Coronary artery (tissue), 2 donors: ENCODE measurements at regions not wholly inside any gene's neighbourhood (a gene's known extent, or its start where the extent isn't known, plus 50 kb on each side); places are given as distances from the start of the nearest gene placed in this dataset.
A peak's percentile ranks its signal among the peaks of the same experiment; 100 is the strongest.

ENCODE experiments used
- DNase-seq: peaks from one replicate; pipeline ENCODE4 v3.0.0-alpha.2; 2017; ENCODE audit warnings: low spot score
- H3K27ac ChIP-seq, 2 donors: fragments of 200-600 bp; sonication (generic); one replicate each; pipeline ENCODE4 v1.5.1; 2016 to 2019
- H3K4me3 ChIP-seq: fragments of 200-600 bp; sonication (generic); 2 replicates; pipeline ENCODE4 v1.5.1; 2016; ENCODE audit warnings: mild to moderate bottlenecking, moderate library complexity
- TF ChIP-seq, protein P1 (sequence below): fragments of 200-600 bp; sonication (generic); IDR thresholded peaks from one replicate; pipeline ENCODE4 v1.5.1; 2019; ENCODE audit warnings: antibody characterized with exemption

DNA sequence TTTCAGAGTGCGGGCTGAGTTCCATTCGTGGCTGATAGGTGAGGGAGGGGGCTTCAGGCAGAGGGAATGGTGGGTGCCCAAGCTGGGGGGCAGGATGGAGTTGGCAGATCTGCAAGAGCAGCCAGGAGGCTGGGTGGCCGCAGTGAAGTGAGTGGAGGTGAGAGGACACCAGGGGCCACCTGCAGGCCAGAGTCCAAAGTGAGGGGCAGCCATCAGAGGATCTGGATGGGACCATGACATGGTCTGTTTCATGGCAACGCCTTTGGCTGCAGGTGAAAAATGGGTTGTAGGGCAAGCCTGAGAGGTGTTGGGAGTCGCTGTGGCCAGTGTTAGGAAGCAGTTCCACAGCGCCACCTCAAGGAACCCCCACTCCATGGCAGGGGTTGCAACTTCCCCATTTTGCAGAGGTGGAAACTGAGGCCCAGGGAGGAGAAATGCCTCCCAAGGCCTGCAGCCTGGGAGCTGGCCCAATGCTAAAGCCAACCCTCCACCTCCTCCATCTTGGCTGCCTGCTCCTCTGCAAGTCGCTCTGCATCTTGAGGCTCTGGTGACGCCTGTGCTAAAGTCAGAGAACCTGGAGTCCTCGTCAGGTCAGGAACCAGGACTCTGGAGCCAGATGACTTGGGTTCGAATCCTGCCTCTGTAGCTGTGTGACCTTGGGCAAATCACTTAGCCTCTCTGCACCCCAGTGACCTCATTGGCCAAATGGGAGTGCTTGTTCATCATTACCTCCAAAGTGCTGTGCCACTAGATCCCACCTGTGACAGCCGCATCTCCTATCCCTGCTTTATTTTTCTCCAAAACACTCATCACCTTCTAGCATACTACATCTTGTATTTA lies 153.8 kb downstream of the CEBPB start:
- no peak for DNase-seq
- Histone ChIP-seq H3K4me3 (no peak overlapping the region), H3K27ac (no peak overlapping the region)
- TF ChIP-seq, protein P1, sequence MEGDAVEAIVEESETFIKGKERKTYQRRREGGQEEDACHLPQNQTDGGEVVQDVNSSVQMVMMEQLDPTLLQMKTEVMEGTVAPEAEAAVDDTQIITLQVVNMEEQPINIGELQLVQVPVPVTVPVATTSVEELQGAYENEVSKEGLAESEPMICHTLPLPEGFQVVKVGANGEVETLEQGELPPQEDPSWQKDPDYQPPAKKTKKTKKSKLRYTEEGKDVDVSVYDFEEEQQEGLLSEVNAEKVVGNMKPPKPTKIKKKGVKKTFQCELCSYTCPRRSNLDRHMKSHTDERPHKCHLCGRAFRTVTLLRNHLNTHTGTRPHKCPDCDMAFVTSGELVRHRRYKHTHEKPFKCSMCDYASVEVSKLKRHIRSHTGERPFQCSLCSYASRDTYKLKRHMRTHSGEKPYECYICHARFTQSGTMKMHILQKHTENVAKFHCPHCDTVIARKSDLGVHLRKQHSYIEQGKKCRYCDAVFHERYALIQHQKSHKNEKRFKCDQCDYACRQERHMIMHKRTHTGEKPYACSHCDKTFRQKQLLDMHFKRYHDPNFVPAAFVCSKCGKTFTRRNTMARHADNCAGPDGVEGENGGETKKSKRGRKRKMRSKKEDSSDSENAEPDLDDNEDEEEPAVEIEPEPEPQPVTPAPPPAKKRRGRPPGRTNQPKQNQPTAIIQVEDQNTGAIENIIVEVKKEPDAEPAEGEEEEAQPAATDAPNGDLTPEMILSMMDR: no peak

DNA sequence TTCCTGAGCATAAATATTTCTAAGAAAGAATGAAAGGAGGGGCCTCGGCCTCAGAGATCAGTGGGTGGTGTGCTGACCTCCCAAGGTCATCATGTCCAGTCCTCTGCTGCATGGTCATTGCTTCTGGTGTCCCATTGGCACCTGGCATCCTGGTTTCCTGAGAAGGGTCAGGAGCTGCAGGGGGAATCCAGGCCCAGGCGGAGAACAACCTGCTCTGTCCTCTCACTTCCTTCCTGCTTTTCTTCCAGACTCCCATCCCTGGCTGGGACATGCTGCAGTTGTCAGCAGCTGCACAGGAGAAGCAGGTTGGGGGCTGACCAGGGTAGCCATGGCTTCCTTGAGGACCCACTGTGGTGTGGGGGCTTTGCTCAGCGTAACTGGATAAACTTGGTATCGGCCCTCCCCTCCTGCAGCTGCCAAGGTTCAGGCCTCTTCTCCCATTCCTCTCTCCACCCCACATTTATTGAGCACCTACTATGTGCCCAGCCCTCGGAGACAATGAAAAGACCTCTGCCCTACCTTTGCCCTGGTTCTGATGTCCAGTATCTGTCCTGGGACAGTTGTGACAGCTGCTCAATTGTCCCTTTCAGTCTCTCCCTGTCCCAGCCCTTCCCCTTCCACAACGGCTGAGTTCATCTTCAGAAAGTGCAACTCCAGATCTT lies 155.2 kb downstream of the CEBPB start:
- no peak for DNase-seq
- Histone ChIP-seq H3K4me3 (peak overlapping the region; percentile 44), H3K27ac (peak overlapping the region; percentile 74 to 78)
- TF ChIP-seq, protein P1: no peak

DNA sequence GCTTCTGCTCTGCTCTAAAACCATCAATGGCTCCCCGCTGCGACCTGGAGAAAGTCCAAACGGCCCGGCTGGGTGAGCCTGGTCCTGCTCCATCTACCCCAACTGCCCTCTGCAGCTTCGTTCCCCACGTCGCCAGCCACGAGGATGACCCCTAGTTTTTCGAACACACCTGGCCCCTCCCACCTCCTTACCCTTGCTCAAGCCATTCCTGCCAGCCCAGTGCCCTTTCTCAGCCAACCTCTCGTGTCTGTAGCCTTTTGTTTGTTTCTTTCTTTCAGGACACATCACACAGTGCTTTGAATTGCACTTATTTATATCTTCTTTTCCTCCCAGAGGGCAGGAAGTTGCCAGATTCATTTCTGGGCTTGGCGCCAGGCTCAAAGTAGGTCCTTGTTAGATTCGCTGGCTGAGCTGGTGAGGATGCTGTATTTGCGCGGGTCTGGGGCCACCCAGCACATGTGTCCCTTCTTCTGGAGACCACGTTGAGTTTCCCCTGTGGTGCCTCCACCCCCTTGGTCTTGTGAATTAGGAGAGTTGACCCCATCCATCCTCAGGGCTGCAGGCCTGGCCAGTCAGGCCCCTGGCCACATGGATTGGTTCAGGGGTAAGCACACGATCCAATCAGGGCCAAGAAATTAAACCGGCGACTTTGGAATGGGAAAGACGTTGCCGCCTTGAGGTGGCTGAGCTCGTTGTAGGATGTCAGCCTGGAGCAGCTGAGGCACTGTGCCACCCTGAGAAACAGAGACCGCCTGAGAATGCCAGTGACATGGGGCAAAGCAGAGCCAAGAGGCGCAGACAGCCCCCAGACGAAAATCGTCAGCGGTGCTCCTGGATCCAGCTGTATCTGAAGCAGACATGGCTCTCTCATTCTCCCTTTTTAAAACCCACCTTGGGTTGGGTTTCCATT lies 156.0 kb downstream of the CEBPB start:
- peak overlapping the region; percentile 74 to 78 for H3K27ac ChIP-seq
- DNase-seq: peak; percentile 88
- peak overlapping the region; percentile 44 for H3K4me3 ChIP-seq
- TF ChIP-seq, protein P1: no peak

DNA sequence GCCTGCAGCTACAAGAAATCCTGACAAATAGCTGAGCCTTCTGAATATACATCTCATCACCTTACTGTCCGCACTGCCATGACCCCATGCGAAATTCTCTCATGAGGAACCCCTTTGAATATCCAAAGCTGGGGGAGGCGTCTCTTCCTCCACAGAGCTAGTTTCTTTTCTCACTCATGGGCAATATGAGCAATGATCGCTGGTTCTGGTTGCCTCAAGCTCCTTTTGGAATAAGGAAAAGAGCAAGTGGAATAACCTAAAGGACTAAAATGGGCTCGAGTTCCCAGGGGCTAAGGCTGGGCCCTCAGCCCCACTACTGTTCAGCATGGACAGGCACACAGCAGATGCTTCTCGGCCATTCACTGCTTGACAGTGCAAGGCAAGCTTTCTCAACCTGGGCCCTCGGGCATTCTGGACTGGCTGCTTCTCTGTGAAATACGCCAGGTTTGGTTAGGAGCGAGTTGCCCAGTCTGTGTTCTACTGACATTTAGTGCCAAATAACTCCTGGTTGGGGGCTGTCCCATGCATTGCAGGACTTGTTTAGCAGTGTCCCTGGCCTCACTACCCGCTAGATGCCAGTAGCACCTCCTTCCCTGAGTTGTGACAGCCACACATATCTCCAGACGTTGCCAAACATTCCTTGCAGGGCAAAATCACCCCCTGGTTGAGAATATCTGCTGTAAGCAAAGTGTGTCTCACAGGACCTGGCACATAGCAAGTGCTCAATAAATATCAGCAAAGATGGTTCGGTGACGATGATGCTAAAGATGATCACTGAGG lies 156.8 kb downstream of the CEBPB start:
- H3K27ac ChIP-seq: peak overlapping the region; percentile 2 to 78
- no peak overlapping the region for H3K4me3 ChIP-seq
- DNase-seq: no peak
- TF ChIP-seq, protein P1: no peak

DNA sequence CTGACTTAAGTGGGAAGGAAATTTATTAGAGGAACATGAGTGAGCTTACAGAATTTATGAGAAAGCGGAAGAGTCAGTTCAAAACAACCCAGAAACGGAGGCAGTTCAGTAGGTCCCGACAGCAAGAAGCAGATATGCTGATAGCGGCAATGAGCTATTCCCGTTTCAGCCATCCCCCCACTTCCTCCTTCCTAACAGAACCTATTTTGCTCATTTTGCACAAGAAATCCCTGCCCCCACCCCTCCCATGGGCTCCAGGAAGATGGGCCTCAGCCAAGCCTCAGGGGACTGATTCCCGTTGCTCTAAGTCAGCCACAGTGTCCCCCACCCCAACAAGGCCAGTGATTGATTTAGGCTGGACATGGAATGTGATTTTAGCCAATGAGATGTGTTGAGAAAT lies 157.5 kb downstream of the CEBPB start:
- TF ChIP-seq, protein P1: no peak
- no peak overlapping the region for H3K4me3 ChIP-seq
- peak overlapping the region in 1 of 2 donors; percentile 78 for H3K27ac ChIP-seq
- no peak for DNase-seq

DNA sequence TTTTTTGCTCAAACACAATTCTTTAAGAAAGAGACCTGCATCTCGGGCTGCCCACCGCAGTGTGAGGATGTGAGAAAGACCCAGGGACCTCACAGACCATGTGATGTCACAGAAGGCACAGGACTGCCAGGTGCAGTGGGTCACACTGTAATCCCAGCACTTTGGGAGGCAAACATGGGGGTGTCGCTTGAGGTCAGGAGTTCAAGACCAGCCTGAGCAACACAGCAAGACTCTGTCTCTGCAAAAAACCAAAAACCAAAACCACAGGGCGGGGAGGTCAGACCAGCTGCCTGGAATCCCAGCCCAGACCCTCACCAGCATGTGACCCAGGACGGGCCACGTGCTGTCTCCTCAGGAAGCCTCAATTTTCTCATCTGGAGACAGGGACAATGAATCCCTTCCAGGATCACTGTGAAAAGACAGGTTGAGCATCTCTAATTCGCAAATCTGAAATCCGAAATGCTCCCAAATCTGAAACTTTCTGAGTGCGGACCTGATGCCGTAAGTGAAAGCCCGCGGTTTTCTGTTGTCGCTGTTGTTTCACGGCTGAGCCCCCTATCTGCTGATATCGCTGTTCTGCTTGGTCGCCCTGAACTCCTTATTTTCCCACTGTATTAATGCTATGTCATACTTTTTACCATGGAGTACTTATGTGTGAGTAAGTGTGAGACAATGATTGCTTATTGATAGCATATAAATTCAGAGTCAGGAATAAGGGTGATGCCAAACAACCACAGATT lies 159.5 kb upstream of the PTPN1 start:
- no peak overlapping the region for H3K27ac ChIP-seq
- TF ChIP-seq, protein P1: no peak
- no peak overlapping the region for H3K4me3 ChIP-seq
- no peak for DNase-seq
